KMS-11 (cell line): ENCODE measurements at regions not wholly inside any gene's neighbourhood (a gene's known extent, or its start where the extent isn't known, plus 50 kb on each side); places are given as distances from the start of the nearest gene placed in this dataset.

ENCODE experiments used
- H2AFZ ChIP-seq: fragments of 200-600 bp; sonication (generic); 2 replicates; pipeline ENCODE4 v1.6.1; 2016; ENCODE audit warnings: antibody characterized with exemption, mixed run types, low read depth
- H3K27ac ChIP-seq: fragments of 200-600 bp; sonication (generic); 2 replicates; pipeline ENCODE4 v1.6.1; 2016; ENCODE audit warnings: mild to moderate bottlenecking, mixed run types
- H3K27me3 ChIP-seq: fragments of 200-600 bp; sonication (generic); 2 replicates; pipeline ENCODE4 v1.6.1; 2017; ENCODE audit warnings: mild to moderate bottlenecking, low read depth, mixed run types, moderate library complexity; ENCODE audit not compliant: insufficient read depth
- H3K36me3 ChIP-seq: fragments of 200-600 bp; sonication (generic); 2 replicates; pipeline ENCODE4 v1.6.1; 2017; ENCODE audit warnings: mild to moderate bottlenecking, mixed run types; ENCODE audit not compliant: insufficient read depth
- H3K4me1 ChIP-seq: fragments of 200-600 bp; sonication (generic); 2 replicates; pipeline ENCODE4 v1.6.1; 2016; ENCODE audit warnings: mild to moderate bottlenecking, low read depth, mixed run types; ENCODE audit not compliant: poor library complexity, severe bottlenecking
- H3K4me2 ChIP-seq: fragments of 200-600 bp; sonication (generic); 2 replicates; pipeline ENCODE4 v1.7.0; 2016; ENCODE audit warnings: mild to moderate bottlenecking, mixed run types
- H3K4me3 ChIP-seq: fragments of 200-600 bp; sonication (generic); IDR thresholded peaks from 2 replicates; pipeline ENCODE4 v1.6.1; 2017; ENCODE audit warnings: low read depth, low read length, mixed read lengths; ENCODE audit not compliant: insufficient read depth
- H3K79me2 ChIP-seq: fragments of 200-600 bp; sonication (generic); 2 replicates; pipeline ENCODE4 v1.6.1; 2016; ENCODE audit warnings: low read depth, mixed run types; ENCODE audit not compliant: insufficient read depth
- H3K9ac ChIP-seq: fragments of 200-600 bp; sonication (generic); 2 replicates; pipeline ENCODE4 v1.6.1; 2016; ENCODE audit warnings: mild to moderate bottlenecking, mixed run types
- H4K20me1 ChIP-seq: fragments of 200-600 bp; sonication (generic); 2 replicates; pipeline ENCODE4 v1.6.1; 2016; ENCODE audit warnings: mild to moderate bottlenecking, mixed run types; ENCODE audit not compliant: insufficient read depth
- CTCF ChIP-seq: fragments of 200-600 bp; sonication (generic); conservative IDR thresholded peaks from 2 replicates; pipeline ENCODE4 v1.6.1; 2017; ENCODE audit warnings: low read depth, mild to moderate bottlenecking, antibody characterized with exemption, low read length, moderate library complexity, mixed read lengths

GRCh38 chr16:87178177-87178863, 138.9 kb downstream of the C16orf95 start:
- Histone ChIP-seq H3K4me3 (no peak overlapping the region), H3K79me2 (no peaks in the 10 kb centered on the region), H4K20me1 (no peaks in the 10 kb centered on the region), H2AFZ (no peak overlapping the region), H3K36me3 (no peaks in the 10 kb centered on the region), H3K9ac (no peak overlapping the region), H3K27me3 (peaks cover 6% of the 10 kb centered on the region), H3K27ac (no peak overlapping the region), H3K4me2 (no peak overlapping the region), H3K4me1 (no peaks in the 10 kb centered on the region)
- TF ChIP-seq CTCF: no peak

- Histone ChIP-seq H3K9ac (no peak overlapping the region), H4K20me1 (no peaks in the 10 kb centered on the region), H3K79me2 (no peaks in the 10 kb centered on the region), H3K4me1 (no peaks in the 10 kb centered on the region), H3K27me3 (peaks cover 9% of the 10 kb centered on the region), H3K27ac (no peak overlapping the region), H2AFZ (no peak overlapping the region), H3K36me3 (no peaks in the 10 kb centered on the region), H3K4me2 (no peak overlapping the region), H3K4me3 (no peak overlapping the region)
- TF ChIP-seq CTCF: no peak
These were observed 138.2 kb downstream of the C16orf95 start for GRCh38 chr16:87178977-87179376.

- no peak for TF ChIP-seq CTCF
- Histone ChIP-seq H3K36me3 (no peaks in the 10 kb centered on the region), H3K9ac (no peak overlapping the region), H3K79me2 (no peaks in the 10 kb centered on the region), H4K20me1 (no peaks in the 10 kb centered on the region), H3K27ac (no peak overlapping the region), H3K27me3 (peaks cover 12% of the 10 kb centered on the region), H3K4me1 (no peaks in the 10 kb centered on the region), H3K4me3 (no peak overlapping the region), H3K4me2 (no peak overlapping the region), H2AFZ (no peak overlapping the region)
These were observed 137.1 kb downstream of the C16orf95 start for GRCh38 chr16:87180069-87180468.

GRCh38 chr16:87182759-87183158, 134.4 kb downstream of the C16orf95 start:
- Histone ChIP-seq H3K27ac (no peak overlapping the region), H3K79me2 (no peaks in the 10 kb centered on the region), H3K4me2 (no peak overlapping the region), H4K20me1 (no peaks in the 10 kb centered on the region), H3K4me3 (no peak overlapping the region), H3K27me3 (peaks cover 7% of the 10 kb centered on the region), H3K36me3 (no peaks in the 10 kb centered on the region), H2AFZ (no peak overlapping the region), H3K4me1 (no peaks in the 10 kb centered on the region), H3K9ac (no peak overlapping the region)
- no peak for TF ChIP-seq CTCF
